ENCODE measurements at regions not wholly inside any gene's neighbourhood (a gene's known extent, or its start where the extent isn't known, plus 50 kb on each side); places are given as distances from the start of the nearest gene placed in this dataset.
A peak's percentile ranks its signal among the peaks of the same experiment; 100 is the strongest.
"Not testable (repeated sequence)": the region's sequence is repeated elsewhere in the genome, so short reads cannot be mapped to it uniquely, and the experiment has no call there.

DNA sequence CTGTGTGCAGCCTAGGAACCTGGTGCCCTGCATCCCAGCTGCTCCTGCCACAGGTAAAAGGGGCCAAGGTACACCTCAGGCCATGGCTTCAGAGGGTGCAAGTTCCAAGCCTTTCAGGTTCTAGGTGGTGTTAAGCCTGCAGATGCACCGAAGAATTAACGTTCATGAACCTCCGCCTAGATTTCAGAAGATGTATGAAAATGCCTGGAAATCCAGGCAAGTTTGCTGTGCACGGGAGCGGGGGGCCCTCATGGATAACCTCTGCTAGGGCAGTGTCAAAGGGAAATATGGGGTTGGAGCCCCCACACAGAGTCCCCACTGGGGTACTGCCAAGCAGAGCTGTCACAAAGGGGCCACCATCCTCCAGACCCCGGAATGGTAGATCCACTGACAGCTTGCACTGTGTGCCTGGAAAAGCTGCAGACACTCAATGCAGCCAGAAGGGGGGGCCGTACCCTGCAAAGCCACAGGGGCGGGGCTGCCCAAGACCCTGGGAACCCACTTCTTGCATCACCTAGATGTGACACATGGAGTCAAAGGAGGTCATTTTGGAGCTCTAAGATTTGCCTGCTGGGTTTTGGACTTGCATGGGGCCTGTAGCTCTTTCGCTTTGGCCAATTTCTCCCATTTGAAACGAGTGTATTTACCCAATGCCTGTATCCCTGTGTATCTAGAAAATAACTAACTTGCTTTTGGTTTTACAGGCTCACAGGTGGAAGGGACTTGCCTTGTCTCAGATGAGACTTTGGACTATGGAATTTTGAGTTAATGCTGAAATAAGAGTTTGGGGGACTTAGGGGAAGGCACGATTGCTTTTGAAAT is 145.2 kb upstream of the C1QTNF3 start:
- DNase-seq (ENCODE audit: low read depth in 2 of 3, low spot score in 1 of 3) = peak; percentile 26 to 72 (median 59)

DNA sequence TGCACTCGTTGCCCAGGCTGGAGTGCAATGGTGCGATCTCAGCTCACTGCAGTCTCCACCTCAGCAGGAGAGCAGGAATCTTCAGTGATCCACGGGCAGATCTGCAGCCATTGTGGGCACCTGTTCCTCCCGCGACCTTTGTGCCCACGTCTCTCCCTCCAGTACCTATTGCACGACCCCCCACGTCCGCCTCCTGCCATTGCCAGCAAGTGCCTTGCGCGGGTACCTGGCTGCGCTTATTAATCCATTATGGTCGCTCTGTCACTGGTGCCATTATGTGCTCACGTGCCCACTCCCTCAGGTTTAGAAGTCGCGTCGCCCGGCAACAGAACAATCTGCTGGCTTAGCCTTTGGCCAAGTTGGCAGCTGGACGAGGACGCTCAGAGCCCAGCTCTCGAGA is 146.2 kb upstream of the C1QTNF3 start:
- not testable (repeated sequence) for DNase-seq (ENCODE audit: low read depth in 2 of 3, low spot score in 1 of 3)

DNA sequence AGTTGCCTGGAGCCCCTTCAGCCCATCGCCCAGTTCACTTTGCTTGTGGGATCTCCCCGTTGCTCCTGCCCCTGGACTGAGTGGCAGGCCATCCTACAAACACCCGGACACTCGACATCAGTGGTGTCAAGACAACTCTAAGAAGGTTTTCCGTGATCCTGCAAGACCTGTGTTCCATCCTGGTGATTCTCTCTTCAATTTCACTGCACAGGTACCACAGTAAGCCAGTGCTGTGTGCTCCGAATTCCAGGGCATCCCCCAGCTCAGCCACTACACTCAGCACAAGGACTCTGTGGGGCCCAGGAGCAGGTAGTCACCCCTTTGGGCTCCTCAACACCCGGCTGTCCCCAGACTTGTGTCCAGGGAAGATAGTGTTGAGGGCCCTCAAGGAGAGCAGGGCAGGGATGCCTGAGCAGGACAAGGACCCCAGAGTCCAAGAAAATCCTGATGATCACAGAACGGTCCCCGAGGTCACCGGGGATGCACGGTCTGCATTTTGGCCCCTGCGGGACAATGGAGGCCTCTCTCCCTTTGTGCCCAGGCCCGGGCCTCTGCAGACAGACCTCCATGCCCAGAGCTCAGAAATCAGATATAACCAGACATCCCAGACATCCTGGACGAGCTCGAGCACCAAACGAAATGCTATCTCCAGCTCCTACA is 146.9 kb upstream of the C1QTNF3 start:
- not testable (repeated sequence) for DNase-seq (ENCODE audit: low read depth in 2 of 3, low spot score in 1 of 3)

GRCh38 chr5:34190466-34190865 is 147.5 kb upstream of the C1QTNF3 start:
- DNase-seq (ENCODE audit: low read depth in 2 of 3, low spot score in 1 of 3) = not testable (repeated sequence)

GRCh38 chr5:34191279-34191744 is 148.3 kb upstream of the C1QTNF3 start:
- DNase-seq (ENCODE audit: low read depth in 2 of 3, low spot score in 1 of 3) = not testable (repeated sequence)

DNA sequence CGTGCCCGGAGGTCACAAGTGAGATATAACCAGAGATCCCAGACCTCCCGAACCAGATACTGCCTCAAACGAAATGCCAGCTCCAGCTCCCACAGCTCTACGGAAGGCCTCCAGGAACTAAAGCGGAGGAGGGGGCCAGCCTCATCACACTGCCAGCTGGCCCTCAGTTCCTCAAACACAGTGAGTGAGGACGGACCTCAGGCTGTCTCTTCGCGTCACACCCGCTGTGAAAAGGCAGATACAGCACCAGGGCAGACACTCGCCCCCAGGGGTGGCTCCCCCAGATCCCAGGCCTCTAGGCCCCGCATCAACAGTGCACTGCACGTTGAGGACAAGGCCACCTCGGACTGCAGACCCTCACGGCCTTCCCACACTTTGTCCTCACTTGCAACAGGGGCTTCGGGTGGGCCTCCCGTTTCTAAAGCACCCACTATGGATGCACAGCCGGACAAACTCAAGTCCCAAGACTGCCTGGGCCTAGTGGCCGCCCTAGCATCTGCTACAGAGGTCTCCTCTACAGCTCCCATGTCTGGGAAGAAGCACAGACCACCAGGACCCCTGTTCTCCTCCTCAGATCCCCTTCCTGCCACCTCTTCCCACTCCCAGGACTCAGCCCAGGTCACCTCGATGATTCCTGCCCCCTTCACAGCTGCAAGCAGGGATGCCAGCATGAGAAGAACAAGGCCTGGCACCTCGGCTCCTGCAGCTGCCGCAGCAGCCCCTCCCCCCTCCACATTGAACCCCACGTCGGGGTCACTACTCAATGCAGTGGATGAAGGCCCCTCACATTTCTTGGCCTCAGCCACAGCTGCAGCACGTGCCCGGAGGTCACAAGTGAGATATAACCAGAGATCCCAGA is 149.3 kb upstream of the C1QTNF3 start:
- not testable (repeated sequence) for DNase-seq (ENCODE audit: low read depth in 2 of 3, low spot score in 1 of 3)

GRCh38 chr5:34192923-34193262 is 149.9 kb upstream of the C1QTNF3 start:
- not testable (repeated sequence) for DNase-seq (ENCODE audit: low read depth in 2 of 3, low spot score in 1 of 3)

- not testable (repeated sequence) for DNase-seq (ENCODE audit: low read depth in 2 of 3, low spot score in 1 of 3)
Measured at GRCh38 chr5:34193297-34193696, 150.3 kb upstream of the C1QTNF3 start.

- not testable (repeated sequence) for DNase-seq (ENCODE audit: low read depth in 2 of 3, low spot score in 1 of 3)
Measured at GRCh38 chr5:34193804-34194203, 150.8 kb upstream of the C1QTNF3 start.

DNA sequence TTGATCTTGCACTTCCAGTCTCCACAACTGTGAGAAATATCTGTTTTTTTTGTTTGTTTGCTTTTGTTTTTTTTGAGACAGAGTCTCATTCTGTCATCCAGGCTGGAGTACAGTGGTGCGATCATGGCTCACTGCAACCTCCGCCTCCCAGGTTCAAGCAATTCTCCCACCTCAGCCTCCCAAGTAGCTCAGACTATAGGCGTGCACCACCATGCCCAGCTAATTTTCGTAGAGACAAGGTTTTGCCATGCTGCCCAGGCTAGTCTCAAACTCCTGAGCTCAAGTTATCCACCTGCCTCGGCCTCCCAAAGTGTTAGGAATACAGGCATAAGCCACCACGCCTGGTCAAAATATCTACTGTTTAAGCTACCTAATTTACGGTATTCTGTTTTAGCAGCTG is 153.1 kb upstream of the C1QTNF3 start:
- DNase-seq (ENCODE audit: low read depth in 2 of 3, low spot score in 1 of 3) = not testable (repeated sequence)

- DNase-seq (ENCODE audit: low read depth in 2 of 3, low spot score in 1 of 3) = not testable (repeated sequence)
Measured at GRCh38 chr5:34205347-34205746, 162.3 kb upstream of the C1QTNF3 start.

GRCh38 chr5:34217386-34217785 is 174.4 kb upstream of the C1QTNF3 start:
- DNase-seq (ENCODE audit: low read depth in 2 of 3, low spot score in 1 of 3) = not testable (repeated sequence)

DNA sequence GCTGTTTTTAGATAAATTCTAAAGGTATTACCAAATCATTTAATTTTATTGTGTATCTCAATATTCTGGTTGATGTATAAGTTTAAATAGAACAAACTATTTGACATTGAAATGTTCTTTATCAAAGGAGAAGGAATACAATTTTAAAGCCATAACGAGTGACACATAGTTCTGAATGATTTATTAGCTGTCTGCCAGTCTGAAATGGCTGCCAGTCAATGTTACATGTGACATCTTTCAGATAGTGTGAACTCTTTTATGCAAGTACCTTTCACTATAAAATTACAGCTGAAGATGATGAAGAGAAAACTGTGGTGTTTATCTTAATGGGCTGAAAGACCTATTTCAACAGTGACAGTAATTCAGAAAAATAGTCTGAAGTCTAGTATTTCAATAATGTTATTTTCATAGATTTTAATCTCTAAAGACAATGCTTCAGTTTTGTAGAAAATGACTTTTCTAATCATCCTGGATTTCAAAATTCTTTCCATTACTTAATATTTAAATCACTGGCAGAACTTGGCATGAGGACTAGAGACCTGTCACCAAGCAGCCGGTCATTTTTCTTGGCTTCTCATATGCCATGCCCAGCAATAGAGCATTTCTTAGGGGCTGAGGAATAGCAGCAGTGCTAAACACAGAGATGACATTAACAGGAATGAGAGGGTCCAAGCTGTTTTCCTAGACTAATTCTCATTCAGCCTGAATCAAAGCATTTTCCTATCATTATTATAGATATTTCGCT is 178.5 kb upstream of the C1QTNF3 start:
- DNase-seq (ENCODE audit: low read depth in 2 of 3, low spot score in 1 of 3) = not testable (repeated sequence)

DNA sequence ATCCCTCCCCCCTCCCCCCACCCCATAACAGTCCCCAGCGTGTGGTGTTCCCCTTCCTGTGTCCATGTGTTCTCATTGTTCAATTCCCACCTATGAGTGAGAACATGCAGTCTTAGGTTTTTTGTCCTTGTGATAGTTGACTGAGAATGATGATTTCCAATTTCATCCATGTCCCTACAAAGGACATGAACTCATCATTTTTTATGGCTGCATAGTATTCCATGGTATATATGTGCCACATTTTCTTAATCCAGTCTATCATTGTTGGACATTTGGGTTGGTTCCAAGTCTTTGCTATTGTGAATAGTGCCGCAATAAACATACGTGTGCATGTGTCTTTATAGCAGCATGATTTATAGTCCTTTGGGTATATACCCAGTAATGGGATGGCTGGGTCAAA is 180.1 kb upstream of the C1QTNF3 start:
- DNase-seq (ENCODE audit: low read depth in 2 of 3, low spot score in 1 of 3) = not testable (repeated sequence)

DNA sequence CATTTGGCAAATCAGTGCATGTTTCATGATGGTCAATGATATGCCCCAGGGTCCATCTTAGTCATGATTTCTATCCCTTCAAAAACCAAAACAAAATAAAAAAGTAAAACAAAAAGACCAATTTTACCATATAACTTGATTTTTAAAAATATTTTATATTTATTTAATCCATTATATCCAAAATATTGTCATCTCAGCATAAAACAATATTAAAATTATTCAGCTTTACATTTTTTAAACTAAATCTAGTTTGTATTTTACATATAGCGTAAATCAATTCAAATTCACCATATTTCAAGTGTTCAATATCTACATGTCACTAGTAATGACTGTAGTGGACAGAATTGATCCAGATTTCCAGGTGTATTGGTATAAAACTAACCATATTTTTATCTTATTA is 187.4 kb upstream of the C1QTNF3 start:
- not testable (repeated sequence) for DNase-seq (ENCODE audit: low read depth in 2 of 3, low spot score in 1 of 3)

- DNase-seq (ENCODE audit: low read depth in 2 of 3, low spot score in 1 of 3) = not testable (repeated sequence)
Measured at GRCh38 chr5:34243802-34244201, 200.8 kb upstream of the C1QTNF3 start.

- DNase-seq (ENCODE audit: low read depth in 2 of 3, low spot score in 1 of 3) = peak; percentile 36 to 73 (median 72)
Measured at GRCh38 chr5:34244281-34245031, 201.4 kb upstream of the C1QTNF3 start.

GRCh38 chr5:34245032-34245394 is 202.0 kb upstream of the C1QTNF3 start:
- DNase-seq (ENCODE audit: low read depth in 2 of 3, low spot score in 1 of 3) = peak in 1 of 3 donors; percentile 27

DNA sequence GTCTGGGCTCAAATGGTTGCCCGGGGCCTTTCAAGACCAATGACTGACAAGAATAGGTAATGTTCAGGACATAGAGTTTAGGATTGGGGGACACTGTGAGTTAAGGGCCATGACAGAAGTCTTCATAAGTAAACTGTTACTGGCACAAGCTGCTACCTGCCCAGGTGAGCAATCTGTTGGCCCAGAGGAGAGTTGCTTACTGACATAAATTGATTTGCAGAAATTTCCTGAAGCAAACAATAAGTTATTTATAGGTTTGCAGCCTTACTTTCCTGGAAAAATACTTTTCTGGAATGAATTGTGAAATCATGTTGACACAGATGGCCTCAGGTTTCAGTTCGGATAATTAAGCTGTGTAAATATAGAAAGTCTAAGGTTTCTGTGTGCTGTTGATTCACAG is 202.8 kb upstream of the C1QTNF3 start:
- DNase-seq (ENCODE audit: low read depth in 2 of 3, low spot score in 1 of 3) = not testable (repeated sequence)

GRCh38 chr5:34258598-34258997 is 215.6 kb upstream of the C1QTNF3 start:
- not testable (repeated sequence) for DNase-seq (ENCODE audit: low read depth in 2 of 3, low spot score in 1 of 3)

Measured in stimulated activated CD4-positive, alpha-beta T cell treated with anti-CD3 and anti-CD28 coated beads, Interleukin-12 subunit alpha, Interleukin-12 subunit beta, amount 100 ng/mL, for 48 hours (primary cell).